ENCODE measurements at regions not wholly inside any gene's neighbourhood (a gene's known extent, or its start where the extent isn't known, plus 50 kb on each side); places are given as distances from the start of the nearest gene placed in this dataset.

- TF ChIP-seq ARID4B (CRISPR knock-in tag; IDR thresholded peaks at IDR 0.05) = no peak
- TF ChIP-seq ZBTB2 (IDR thresholded peaks at IDR 0.05) = no peak
- TF ChIP-seq ZNF589 (CRISPR knock-in tag; IDR thresholded peaks at IDR 0.05; ENCODE audit: low read depth) = no peak
- no peak for TF ChIP-seq ZNF121 (CRISPR knock-in tag; conservative IDR thresholded peaks at IDR 0.05)
- TF ChIP-seq DMBX1 (CRISPR knock-in tag; IDR thresholded peaks at IDR 0.05; ENCODE audit: borderline replicate concordance) = no peak
- TF ChIP-seq ZNF764 (CRISPR knock-in tag; IDR thresholded peaks at IDR 0.05; ENCODE audit: low read depth) = no peak
- TF ChIP-seq POLR2H (tag; IDR thresholded peaks at IDR 0.05; ENCODE audit: low read depth) = no peak
Observed at GRCh38 chr3:82875401-82875800, 1114.0 kb upstream of the GBE1 start (continued).
